ENCODE measurements at regions not wholly inside any gene's neighbourhood (a gene's known extent, or its start where the extent isn't known, plus 50 kb on each side); places are given as distances from the start of the nearest gene placed in this dataset.
"Not testable (repeated sequence)": the region's sequence is repeated elsewhere in the genome, so short reads cannot be mapped to it uniquely, and the experiment has no call there.

- no peak for DNase-seq
These were observed 633.7 kb upstream of the EYS start for GRCh38 chr6:66340736-66341135.

- no peak for DNase-seq
These were observed 629.1 kb upstream of the EYS start for GRCh38 chr6:66336176-66336575.

- DNase-seq: no peak
These were observed 621.2 kb upstream of the EYS start for GRCh38 chr6:66328200-66328599.

GRCh38 chr6:66326228-66326627 lies 619.2 kb upstream of the EYS start:
- no peak for DNase-seq

- no peak for DNase-seq
These were observed 614.0 kb upstream of the EYS start for GRCh38 chr6:66321017-66321416.

- no peak for DNase-seq
These were observed 600.5 kb upstream of the EYS start for GRCh38 chr6:66307490-66307889.

GRCh38 chr6:66291905-66292304 lies 584.9 kb upstream of the EYS start:
- no peak for DNase-seq

- no peak for DNase-seq
These were observed 582.9 kb upstream of the EYS start for GRCh38 chr6:66289889-66290288.

- no peak for DNase-seq
These were observed 571.1 kb upstream of the EYS start for GRCh38 chr6:66278115-66278514.

GRCh38 chr6:66277400-66277799 lies 570.4 kb upstream of the EYS start:
- DNase-seq: no peak

- DNase-seq: no peak
These were observed 558.7 kb upstream of the EYS start for GRCh38 chr6:66265737-66266136.

GRCh38 chr6:66264376-66264775 lies 557.4 kb upstream of the EYS start:
- no peak for DNase-seq

GRCh38 chr6:66258731-66259487 lies 551.9 kb upstream of the EYS start:
- DNase-seq: not testable (repeated sequence)

GRCh38 chr6:66245231-66245630 lies 538.2 kb upstream of the EYS start:
- no peak for DNase-seq

- no peak for DNase-seq
These were observed 531.8 kb upstream of the EYS start for GRCh38 chr6:66238851-66239250.

GRCh38 chr6:66232890-66233289 lies 525.9 kb upstream of the EYS start:
- DNase-seq: no peak

GRCh38 chr6:66230591-66230990 lies 523.6 kb upstream of the EYS start:
- no peak for DNase-seq

GRCh38 chr6:66226109-66226508 lies 519.1 kb upstream of the EYS start:
- DNase-seq: no peak

GRCh38 chr6:66210964-66211363 lies 503.9 kb upstream of the EYS start:
- no peak for DNase-seq

- no peak for DNase-seq
These were observed 493.4 kb upstream of the EYS start for GRCh38 chr6:66200390-66200789.

GRCh38 chr6:66199171-66199570 lies 492.1 kb upstream of the EYS start:
- no peak for DNase-seq

- DNase-seq: no peak
These were observed 491.1 kb upstream of the EYS start for GRCh38 chr6:66198062-66198624.

- no peak for DNase-seq
These were observed 483.8 kb upstream of the EYS start for GRCh38 chr6:66190858-66191257.

- DNase-seq: no peak
These were observed 482.9 kb upstream of the EYS start for GRCh38 chr6:66189915-66190314.

GRCh38 chr6:66186756-66187155 lies 479.7 kb upstream of the EYS start:
- DNase-seq: no peak

Measured in CD4-positive, alpha-beta T cell treated with Interleukin-6 for 4 hours (primary cell).